ENCODE measurements at regions not wholly inside any gene's neighbourhood (a gene's known extent, or its start where the extent isn't known, plus 50 kb on each side); places are given as distances from the start of the nearest gene placed in this dataset.
"Not testable (repeated sequence)": the region's sequence is repeated elsewhere in the genome, so short reads cannot be mapped to it uniquely, and the experiment has no call there.

DNA sequence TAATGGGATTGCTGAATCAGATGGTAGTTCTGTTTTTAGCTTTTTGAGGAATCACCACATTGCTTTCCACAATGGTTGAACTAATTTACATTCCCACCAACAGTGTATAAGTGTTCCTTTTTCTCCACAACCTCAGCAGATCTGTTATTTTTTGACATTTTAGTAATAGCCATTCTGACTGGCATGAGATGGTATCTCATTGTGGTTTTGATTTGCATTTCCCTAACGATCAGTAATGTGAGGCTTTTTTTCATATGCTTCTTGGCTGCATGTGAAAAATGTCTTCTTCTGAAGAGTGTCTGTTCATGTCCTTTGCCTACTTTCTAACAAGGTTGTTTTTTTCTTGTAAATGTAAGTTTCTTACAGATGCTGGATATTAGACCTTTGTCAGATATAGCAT is 402.4 kb downstream of the MAT2B start:
- TF ChIP-seq, protein P1, sequence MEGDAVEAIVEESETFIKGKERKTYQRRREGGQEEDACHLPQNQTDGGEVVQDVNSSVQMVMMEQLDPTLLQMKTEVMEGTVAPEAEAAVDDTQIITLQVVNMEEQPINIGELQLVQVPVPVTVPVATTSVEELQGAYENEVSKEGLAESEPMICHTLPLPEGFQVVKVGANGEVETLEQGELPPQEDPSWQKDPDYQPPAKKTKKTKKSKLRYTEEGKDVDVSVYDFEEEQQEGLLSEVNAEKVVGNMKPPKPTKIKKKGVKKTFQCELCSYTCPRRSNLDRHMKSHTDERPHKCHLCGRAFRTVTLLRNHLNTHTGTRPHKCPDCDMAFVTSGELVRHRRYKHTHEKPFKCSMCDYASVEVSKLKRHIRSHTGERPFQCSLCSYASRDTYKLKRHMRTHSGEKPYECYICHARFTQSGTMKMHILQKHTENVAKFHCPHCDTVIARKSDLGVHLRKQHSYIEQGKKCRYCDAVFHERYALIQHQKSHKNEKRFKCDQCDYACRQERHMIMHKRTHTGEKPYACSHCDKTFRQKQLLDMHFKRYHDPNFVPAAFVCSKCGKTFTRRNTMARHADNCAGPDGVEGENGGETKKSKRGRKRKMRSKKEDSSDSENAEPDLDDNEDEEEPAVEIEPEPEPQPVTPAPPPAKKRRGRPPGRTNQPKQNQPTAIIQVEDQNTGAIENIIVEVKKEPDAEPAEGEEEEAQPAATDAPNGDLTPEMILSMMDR (IDR thresholded peaks at IDR 0.05) = not testable (repeated sequence)
- not testable (repeated sequence) for TF ChIP-seq POLR2A (IDR thresholded peaks at IDR 0.05)

Data from thyroid gland (tissue), 4 donors.